RPMI7951 (cell line): ENCODE measurements at regions not wholly inside any gene's neighbourhood (a gene's known extent, or its start where the extent isn't known, plus 50 kb on each side); places are given as distances from the start of the nearest gene placed in this dataset.
"Not testable (repeated sequence)": the region's sequence is repeated elsewhere in the genome, so short reads cannot be mapped to it uniquely, and the experiment has no call there.

Experiments used
- DNase-seq: peaks from one replicate; pipeline ENCODE4 v3.0.0-alpha.2; 2012; ENCODE audit warnings: low read depth

DNA sequence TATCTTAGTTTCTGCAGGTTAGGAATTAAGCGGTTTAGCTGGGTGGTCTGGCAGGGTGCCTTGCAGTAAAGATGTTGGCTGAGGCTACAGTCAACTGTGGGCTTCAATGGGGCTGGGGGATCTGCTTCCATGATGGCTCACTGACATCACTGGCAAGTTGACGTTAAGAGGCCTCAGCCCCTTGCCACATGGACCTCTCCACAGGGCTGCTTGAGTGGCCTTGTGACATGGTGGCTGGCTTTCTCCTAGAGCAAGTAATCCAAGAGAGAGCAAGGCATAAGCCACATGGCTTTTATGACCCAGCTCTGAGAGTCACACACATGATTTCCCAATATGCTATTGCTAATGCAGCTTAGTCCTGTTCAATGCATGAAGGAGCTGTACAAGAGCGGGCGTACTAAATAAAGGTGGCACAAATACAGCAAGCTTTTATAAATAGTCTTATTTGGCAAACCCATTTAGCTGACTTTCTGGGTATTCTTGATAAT, 109.1 kb downstream of the SEPTIN7 start:
- no peak for DNase-seq

GRCh38 chr7:35910621-35911020, 109.8 kb downstream of the SEPTIN7 start:
- not testable (repeated sequence) for DNase-seq

- not testable (repeated sequence) for DNase-seq
Measured at GRCh38 chr7:35913350-35913749, 112.5 kb downstream of the SEPTIN7 start.

DNA sequence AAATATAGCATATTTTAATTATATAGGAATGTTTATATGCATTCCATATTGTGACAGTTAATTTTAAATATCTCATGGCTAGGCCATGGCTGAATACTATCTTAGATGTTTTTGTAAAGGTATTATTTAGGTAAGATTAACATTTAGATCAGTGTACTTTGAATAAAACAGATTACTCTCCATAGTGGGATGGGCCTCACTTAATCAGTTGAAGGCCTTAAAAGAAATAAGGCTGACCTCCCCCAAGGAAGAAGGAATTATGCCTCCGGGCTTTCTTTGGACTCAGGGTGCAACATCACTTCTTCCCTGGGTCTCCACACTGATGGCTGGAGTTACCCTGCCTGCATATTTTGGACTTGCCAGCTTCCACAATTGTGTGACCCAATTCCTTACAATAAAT, 113.4 kb downstream of the SEPTIN7 start:
- DNase-seq = not testable (repeated sequence)

DNA sequence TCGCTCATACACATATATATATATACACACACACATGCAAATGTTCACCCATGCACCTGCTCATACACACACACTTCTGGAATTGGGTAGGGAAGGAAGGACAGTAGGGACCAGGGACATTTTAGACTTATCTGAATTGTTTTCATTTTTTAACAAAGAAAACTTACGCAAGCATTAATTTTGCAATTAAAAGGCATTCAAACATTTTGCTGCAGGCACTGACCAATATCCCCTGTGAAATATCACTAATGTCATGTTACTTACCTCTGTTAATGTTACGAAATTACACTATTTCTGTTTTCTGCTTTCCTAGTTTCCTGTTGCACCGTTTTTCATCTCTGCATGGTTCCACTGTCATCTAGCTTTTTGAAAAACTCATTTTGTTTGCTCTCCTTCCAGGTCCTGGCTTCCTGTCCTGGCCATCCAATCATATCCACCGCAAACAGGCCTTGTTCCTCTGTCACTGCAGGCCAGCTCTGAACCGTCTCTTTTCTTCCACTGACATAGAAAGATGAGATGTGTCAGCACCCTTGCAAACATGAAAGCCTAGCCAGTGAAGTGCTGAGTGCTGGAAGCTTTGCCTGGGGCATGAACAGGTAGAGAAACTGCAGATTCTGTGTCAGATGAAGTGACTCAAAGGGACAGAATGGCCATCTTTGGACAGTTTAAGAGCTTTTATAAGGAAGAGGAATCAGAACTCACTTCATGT, 114.5 kb downstream of the SEPTIN7 start:
- not testable (repeated sequence) for DNase-seq

DNA sequence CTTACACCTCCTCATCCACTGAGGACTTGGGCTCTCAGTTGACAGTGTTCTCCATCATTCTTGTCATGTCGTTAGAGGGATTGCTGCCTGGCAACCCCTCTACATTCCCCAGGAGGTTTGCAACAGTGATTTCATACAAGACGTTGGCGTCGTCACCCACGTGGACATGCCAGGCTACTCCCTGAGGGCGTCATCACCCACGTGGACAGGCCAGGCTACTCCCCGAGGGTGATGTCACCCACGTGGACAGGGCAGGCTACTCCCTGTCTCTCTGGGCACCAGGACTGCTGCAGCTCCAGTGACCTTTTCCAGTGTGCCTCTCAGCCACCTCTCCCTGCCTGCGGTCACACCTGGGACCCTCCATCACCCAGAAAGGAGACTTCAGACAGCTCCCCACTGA, 117.4 kb downstream of the SEPTIN7 start:
- not testable (repeated sequence) for DNase-seq

- DNase-seq = not testable (repeated sequence)
Measured at GRCh38 chr7:35919607-35920006, 118.8 kb downstream of the SEPTIN7 start.

DNA sequence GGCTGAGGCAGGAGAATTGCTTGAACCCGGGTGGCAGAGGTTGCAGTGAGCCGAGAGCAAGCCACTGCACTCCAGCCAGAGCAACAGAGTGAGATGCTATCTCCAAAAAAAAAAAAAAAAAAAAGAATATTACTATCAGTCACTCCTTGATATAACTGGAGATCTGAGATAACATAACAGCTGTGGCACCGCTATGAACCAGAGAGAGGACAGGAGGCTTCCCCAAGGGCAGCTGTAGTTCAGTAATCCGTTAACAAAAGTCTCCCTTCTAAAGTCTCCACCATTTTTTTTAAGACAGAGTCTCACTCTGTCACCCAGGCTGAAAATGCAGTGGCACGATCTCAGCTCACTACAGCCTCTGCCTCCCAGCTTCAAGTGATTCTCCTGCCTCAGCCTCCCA, 120.5 kb downstream of the SEPTIN7 start:
- DNase-seq = not testable (repeated sequence)

DNA sequence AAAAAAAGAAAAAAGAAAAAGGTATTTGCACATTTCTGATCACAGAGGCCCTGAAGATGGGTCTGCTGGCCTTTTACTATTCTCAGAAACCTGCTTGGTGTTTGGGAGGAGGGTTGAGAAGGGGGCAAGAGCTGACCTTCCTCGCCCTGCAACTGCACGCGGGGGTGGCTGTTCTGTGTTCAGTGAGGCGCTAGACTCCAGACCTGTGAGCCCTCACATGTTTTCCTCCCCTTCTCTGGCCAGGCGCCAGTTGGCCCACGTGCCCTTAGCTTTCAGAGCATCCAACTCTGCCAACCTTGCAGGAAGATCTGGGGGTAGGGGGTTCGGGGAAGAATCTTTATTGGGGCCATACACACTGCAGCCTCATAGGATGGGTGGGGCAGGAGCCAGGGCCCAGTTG, 123.8 kb downstream of the SEPTIN7 start:
- not testable (repeated sequence) for DNase-seq

- DNase-seq = not testable (repeated sequence)
Measured at GRCh38 chr7:35926966-35927365, 126.1 kb downstream of the SEPTIN7 start.

DNA sequence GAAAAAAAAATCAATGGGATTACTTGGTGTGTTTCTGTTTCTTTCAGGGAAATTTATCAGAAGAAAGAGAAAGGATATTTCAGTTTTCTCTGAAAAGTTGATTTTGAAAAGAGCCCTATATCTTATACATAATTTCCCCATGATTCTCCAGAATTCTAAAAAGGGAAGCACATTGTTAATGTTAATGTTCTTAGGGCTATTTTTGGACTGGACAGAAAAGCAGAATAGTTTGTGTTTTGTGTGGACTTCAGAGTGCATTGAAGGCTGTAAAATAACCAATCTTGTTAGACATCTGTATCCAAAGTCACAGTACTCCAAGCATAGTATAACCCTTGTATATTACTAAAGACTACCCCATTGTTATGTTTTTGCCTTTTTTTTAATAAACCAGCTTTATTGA, 130.3 kb downstream of the SEPTIN7 start:
- DNase-seq = not testable (repeated sequence)

GRCh38 chr7:35931551-35931950, 130.7 kb downstream of the SEPTIN7 start:
- DNase-seq = not testable (repeated sequence)

GRCh38 chr7:35940695-35941094, 139.8 kb downstream of the SEPTIN7 start:
- not testable (repeated sequence) for DNase-seq

DNA sequence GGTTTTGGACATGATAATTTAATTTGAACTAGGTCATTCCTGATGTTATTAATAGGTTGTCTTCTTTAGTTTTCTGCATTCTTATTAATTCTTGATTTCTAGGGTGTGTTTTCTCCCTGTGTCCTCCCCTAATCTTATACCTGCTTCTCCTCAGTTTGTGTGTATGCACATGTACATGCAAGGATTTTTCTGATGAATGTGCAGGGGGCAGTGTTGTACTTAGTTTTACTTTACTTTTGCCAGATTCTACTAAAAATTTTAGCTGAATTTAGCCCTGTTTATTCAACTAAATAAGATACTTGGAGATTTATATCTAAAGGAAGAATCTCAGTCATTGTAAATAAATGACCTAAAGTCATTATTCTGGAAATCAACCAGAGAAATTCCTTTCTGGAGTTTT, 144.8 kb downstream of the SEPTIN7 start:
- DNase-seq = not testable (repeated sequence)

DNA sequence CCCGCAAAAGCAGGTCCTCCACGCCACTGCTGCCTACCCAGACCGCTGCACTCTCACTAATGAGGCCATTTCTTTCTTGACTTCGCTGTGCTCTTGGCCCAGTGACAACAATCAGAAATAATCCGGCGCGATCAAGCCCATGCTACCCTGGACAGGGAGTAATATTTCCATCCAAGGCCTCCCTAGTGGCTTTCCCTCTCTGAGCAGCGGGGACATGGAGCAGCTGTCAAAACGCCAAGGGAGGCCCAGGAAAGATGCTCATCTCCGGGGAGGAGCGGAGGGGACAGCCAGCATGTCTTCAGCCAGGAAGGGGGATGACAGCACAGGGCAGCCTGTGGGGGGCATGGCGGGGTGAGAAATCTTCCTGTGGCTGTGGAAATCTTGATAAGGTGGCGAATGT, 154.9 kb downstream of the SEPTIN7 start:
- not testable (repeated sequence) for DNase-seq

GRCh38 chr7:35956988-35957387, 156.1 kb downstream of the SEPTIN7 start:
- not testable (repeated sequence) for DNase-seq

DNA sequence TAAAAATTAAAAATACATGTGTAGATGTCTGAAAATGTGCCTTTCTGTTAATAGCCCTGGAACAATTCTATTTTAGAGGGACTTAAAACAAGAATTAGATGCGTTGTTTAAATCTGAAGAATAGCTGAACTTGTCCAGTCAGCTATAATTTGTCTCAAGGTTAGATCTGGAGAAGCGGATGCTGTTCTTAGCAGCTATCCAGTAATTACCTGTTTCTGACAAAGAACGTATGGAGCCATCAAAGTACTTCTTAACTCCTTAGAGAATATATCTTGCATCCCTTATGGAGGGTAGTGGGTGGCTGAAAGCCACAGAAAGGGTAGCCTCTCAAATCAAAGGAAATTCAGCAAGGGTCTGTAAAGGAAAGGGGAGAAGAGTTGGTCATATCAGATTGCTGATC, 160.4 kb downstream of the SEPTIN7 start:
- DNase-seq = not testable (repeated sequence)

- not testable (repeated sequence) for DNase-seq
Measured at GRCh38 chr7:35962607-35963006, 161.8 kb downstream of the SEPTIN7 start.

DNA sequence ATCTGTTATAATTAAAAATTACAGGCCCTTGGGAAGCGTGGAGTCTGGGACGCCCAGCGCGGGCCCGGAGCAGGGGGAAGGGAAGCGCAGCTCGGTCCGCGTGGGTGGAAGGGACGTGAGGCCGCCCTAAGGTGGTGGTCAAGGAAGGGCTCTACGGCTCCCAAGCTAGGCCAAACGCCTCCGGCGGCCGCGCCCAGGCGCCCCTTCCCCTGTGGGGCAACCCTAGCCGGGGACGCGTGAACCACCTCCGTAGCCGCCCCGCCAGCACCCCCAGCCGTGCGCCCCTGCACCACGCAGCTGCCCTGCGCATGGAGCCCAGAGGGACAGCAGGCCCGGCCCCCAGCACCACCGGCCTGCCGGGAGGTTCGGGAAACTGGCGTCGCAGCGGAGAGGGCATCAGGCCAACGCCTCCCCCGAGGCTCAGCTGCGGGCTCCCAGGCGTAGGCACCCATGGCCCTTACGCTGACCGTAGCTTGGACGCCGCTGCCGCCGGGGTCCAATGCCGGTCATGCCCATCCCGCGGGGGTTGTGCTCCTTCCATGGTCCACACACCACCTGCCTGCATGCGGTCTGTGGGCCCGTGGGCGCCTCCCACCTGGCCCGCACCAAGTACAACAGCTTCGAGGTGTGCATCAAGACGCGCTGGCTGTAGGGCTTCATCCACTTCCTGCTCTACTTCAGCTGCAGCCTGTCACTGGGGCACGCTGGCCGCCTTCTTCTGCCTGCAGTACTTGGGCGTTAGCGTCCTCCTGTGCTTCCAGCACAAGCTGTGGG, 166.7 kb downstream of the SEPTIN7 start:
- no peak for DNase-seq

GRCh38 chr7:35968140-35968940, 167.5 kb downstream of the SEPTIN7 start:
- no peak for DNase-seq

- no peak for DNase-seq
Measured at GRCh38 chr7:35969066-35969465, 168.2 kb downstream of the SEPTIN7 start.

- DNase-seq = no peak
Measured at GRCh38 chr7:35970458-35970857, 169.6 kb downstream of the SEPTIN7 start.
